Activated CD8-positive, alpha-beta memory T cell treated with anti-CD3 and anti-CD28 coated beads for 48 hours (primary cell): ENCODE measurements at regions not wholly inside any gene's neighbourhood (a gene's known extent, or its start where the extent isn't known, plus 50 kb on each side); places are given as distances from the start of the nearest gene placed in this dataset.
"Not testable (repeated sequence)": the region's sequence is repeated elsewhere in the genome, so short reads cannot be mapped to it uniquely, and the experiment has no call there.

ENCODE experiments used
- DNase-seq, 3 experiments: peaks; one replicate each; pipeline ENCODE4 v3.0.0-alpha.2; 2020; ENCODE audit warnings: low read depth in 2 of 3, low spot score in 2 of 3

- DNase-seq, result no peak
Measured at GRCh38 chr10:63836666-63837442, 315.7 kb downstream of the REEP3 start.

GRCh38 chr10:63841761-63842160 is 320.6 kb downstream of the REEP3 start:
- no peak for DNase-seq

- DNase-seq, result no peak
Measured at GRCh38 chr10:63843107-63843506, 321.9 kb downstream of the REEP3 start.

GRCh38 chr10:63848871-63849270 is 327.7 kb downstream of the REEP3 start:
- not testable (repeated sequence) for DNase-seq

GRCh38 chr10:63862860-63863259 is 341.7 kb downstream of the REEP3 start:
- no peak for DNase-seq

- DNase-seq, result no peak
Measured at GRCh38 chr10:63865210-63865609, 344.0 kb downstream of the REEP3 start.

- peak in 1 of 3 experiments; percentile 8 for DNase-seq
Measured at GRCh38 chr10:63866075-63866746, 345.0 kb downstream of the REEP3 start.

- no peak for DNase-seq
Measured at GRCh38 chr10:63866747-63867140, 345.5 kb downstream of the REEP3 start.

GRCh38 chr10:63878428-63878827 is 357.2 kb downstream of the REEP3 start:
- DNase-seq, result no peak

GRCh38 chr10:63883861-63884260 is 362.7 kb downstream of the REEP3 start:
- DNase-seq, result no peak

GRCh38 chr10:63884426-63884825 is 363.2 kb downstream of the REEP3 start:
- DNase-seq, result no peak

GRCh38 chr10:63885156-63885555 is 364.0 kb downstream of the REEP3 start:
- DNase-seq, result no peak

- DNase-seq, result no peak
Measured at GRCh38 chr10:63886281-63887022, 365.3 kb downstream of the REEP3 start.

- DNase-seq, result no peak
Measured at GRCh38 chr10:63887023-63887589, 365.9 kb downstream of the REEP3 start.

- DNase-seq, result no peak
Measured at GRCh38 chr10:63887600-63888370, 366.6 kb downstream of the REEP3 start.

- no peak for DNase-seq
Measured at GRCh38 chr10:63889803-63890202, 368.6 kb downstream of the REEP3 start.

GRCh38 chr10:63896992-63897391 is 375.8 kb downstream of the REEP3 start:
- DNase-seq, result no peak

- DNase-seq, result no peak
Measured at GRCh38 chr10:63899673-63900300, 378.6 kb downstream of the REEP3 start.

- no peak for DNase-seq
Measured at GRCh38 chr10:63901228-63901627, 380.0 kb downstream of the REEP3 start.

GRCh38 chr10:63901881-63902280 is 380.7 kb downstream of the REEP3 start:
- DNase-seq, result no peak
